AG04450 (cell line): ENCODE measurements at regions not wholly inside any gene's neighbourhood (a gene's known extent, or its start where the extent isn't known, plus 50 kb on each side); places are given as distances from the start of the nearest gene placed in this dataset.
A peak's percentile ranks its signal among the peaks of the same experiment; 100 is the strongest.

Experiments used
- CTCF ChIA-PET: fragments of 300-600, 350-600 bp; formaldehyde crosslinking; extraction: SDS; loops from one replicate; lab custom pipeline; 2022; ENCODE audit warnings: antibody characterized with exemption, inconsistent platforms; lab: Charles Lee
- POLR2A ChIA-PET: fragments of 350-600 bp; formaldehyde crosslinking; extraction: SDS; loops from one replicate; lab custom pipeline; 2021; ENCODE audit warnings: antibody characterized with exemption, inconsistent platforms; lab: Yijun Ruan, JAX
- DNase-seq: peaks from one replicate; pipeline ENCODE4 v3.0.0-alpha.2; 2011; ENCODE audit warnings: low read depth, low spot score
- H3K27ac ChIP-seq: one replicate; pipeline ENCODE4 v1.5.1; 2012; ENCODE audit warnings: low read depth, low read length, control low read depth
- H3K27me3 ChIP-seq: one replicate; pipeline ENCODE4 v1.6.0; 2012; ENCODE audit warnings: low read length; ENCODE audit not compliant: control insufficient read depth, insufficient read depth
- H3K4me3 ChIP-seq: 2 replicates; pipeline ENCODE4 v1.5.1; 2011; ENCODE audit warnings: mild to moderate bottlenecking, low read depth, low read length, control low read depth
- H3K9me3 ChIP-seq: 2 replicates; pipeline ENCODE4 v1.5.1; 2012; ENCODE audit warnings: low read length; ENCODE audit not compliant: control insufficient read depth, insufficient read depth
- CTCF ChIP-seq: IDR thresholded peaks from 2 replicates; pipeline ENCODE4 v1.5.1; 2011; ENCODE audit warnings: low read depth, low read length, control low read depth, inconsistent platforms

- ChIA-PET CTCF (no interaction called here), POLR2A (no interaction called here)
- H3K4me3 ChIP-seq: no peak overlapping the region
- no peaks in the 10 kb centered on the region for H3K9me3 ChIP-seq
- DNase-seq: no peak
- TF ChIP-seq CTCF: no peak
- H3K27ac ChIP-seq: no peak overlapping the region
- H3K27me3 ChIP-seq: no peaks in the 10 kb centered on the region
Measured at GRCh38 chr2:76202866-76203265, 492.2 kb upstream of the GCFC2 start.

- TF ChIP-seq CTCF: peak; percentile 73
- DNase-seq: peak; percentile 44
- POLR2A ChIA-PET: no interaction called here
- no peak overlapping the region for H3K4me3 ChIP-seq
- no peak overlapping the region for H3K27ac ChIP-seq
- no peaks in the 10 kb centered on the region for H3K27me3 ChIP-seq
- CTCF ChIA-PET: interaction anchor here (0.5 to 3.8 kb wide), 21 partner anchors 8 to 700 kb away, joined by 3 to 35 read pairs (median 5); no protein-coding TSS in a partner anchor
- no peaks in the 10 kb centered on the region for H3K9me3 ChIP-seq
Measured at GRCh38 chr2:76197842-76198448, 487.2 kb upstream of the GCFC2 start.

GRCh38 chr2:76197428-76197827, 486.7 kb upstream of the GCFC2 start:
- CTCF ChIA-PET: interaction anchor here (0.6 to 3.8 kb wide), 16 partner anchors 9 to 890 kb away, joined by 3 to 35 read pairs (median 5); no protein-coding TSS in a partner anchor
- POLR2A ChIA-PET: no interaction called here
- H3K27ac ChIP-seq: no peak overlapping the region
- H3K9me3 ChIP-seq: no peaks in the 10 kb centered on the region
- DNase-seq: no peak
- no peak for TF ChIP-seq CTCF
- H3K27me3 ChIP-seq: no peaks in the 10 kb centered on the region
- no peak overlapping the region for H3K4me3 ChIP-seq

GRCh38 chr2:76194031-76194775, 483.5 kb upstream of the GCFC2 start:
- Histone ChIP-seq H3K9me3 (no peaks in the 10 kb centered on the region), H3K27me3 (no peaks in the 10 kb centered on the region), H3K4me3 (no peak overlapping the region), H3K27ac (no peak overlapping the region)
- ChIA-PET POLR2A (no interaction called here), CTCF (no interaction called here)
- DNase-seq: no peak
- TF ChIP-seq CTCF: no peak

- no peak overlapping the region for H3K27ac ChIP-seq
- ChIA-PET POLR2A (no interaction called here), CTCF (interaction anchor here (0.7 to 1.2 kb wide), 2 partner anchors 407 to 421 kb away, joined by 4 to 5 read pairs; no protein-coding TSS in a partner anchor)
- H3K9me3 ChIP-seq: no peaks in the 10 kb centered on the region
- H3K27me3 ChIP-seq: no peaks in the 10 kb centered on the region
- DNase-seq: no peak
- no peak overlapping the region for H3K4me3 ChIP-seq
- TF ChIP-seq CTCF: no peak
Measured at GRCh38 chr2:76193089-76193488, 482.4 kb upstream of the GCFC2 start.
